ACC112 (cell line): ENCODE measurements at regions not wholly inside any gene's neighbourhood (a gene's known extent, or its start where the extent isn't known, plus 50 kb on each side); places are given as distances from the start of the nearest gene placed in this dataset.
"Not testable (repeated sequence)": the region's sequence is repeated elsewhere in the genome, so short reads cannot be mapped to it uniquely, and the experiment has no call there.

Experiments used
- H2AFZ ChIP-seq: fragments of 200-600 bp; sonication (generic); one replicate; pipeline ENCODE4 v1.6.0; 2017; ENCODE audit warnings: antibody characterized with exemption, low read length; ENCODE audit not compliant: unreplicated experiment
- H3K27ac ChIP-seq: fragments of 200-600 bp; sonication (generic); 2 replicates; pipeline ENCODE4 v1.5.1; 2014; ENCODE audit warnings: low read depth, mild to moderate bottlenecking, antibody characterized with exemption, low read length, moderate library complexity
- H3K27me3 ChIP-seq: fragments of 200-600 bp; sonication (generic); 2 replicates; pipeline ENCODE4 v1.6.1; 2014; ENCODE audit warnings: mild to moderate bottlenecking, antibody characterized with exemption, low read length, moderate library complexity, mixed read lengths; ENCODE audit not compliant: insufficient read depth
- H3K36me3 ChIP-seq: fragments of 200-600 bp; sonication (generic); 2 replicates; pipeline ENCODE4 v1.6.1; 2016; ENCODE audit warnings: mild to moderate bottlenecking, antibody characterized with exemption, low read length, moderate library complexity, mixed read lengths; ENCODE audit not compliant: insufficient read depth
- H3K4me1 ChIP-seq: fragments of 200-600 bp; sonication (generic); one replicate; pipeline ENCODE4 v1.6.1; 2016; ENCODE audit warnings: low read length, mixed read lengths; ENCODE audit not compliant: insufficient read depth, unreplicated experiment, control insufficient read depth
- H3K4me3 ChIP-seq: fragments of 200-600 bp; sonication (generic); 2 replicates; pipeline ENCODE4 v1.5.1; 2014; ENCODE audit warnings: mild to moderate bottlenecking, low read depth, low read length
- H3K79me2 ChIP-seq: fragments of 200-600 bp; sonication (generic); one replicate; pipeline ENCODE4 v1.6.0; 2016; ENCODE audit warnings: low read length; ENCODE audit not compliant: control insufficient read depth, unreplicated experiment, insufficient read depth

- peaks cover 5% of the 10 kb centered on the region; the same call in 1 of the 2 replicates for H3K27me3 ChIP-seq
- H3K36me3 ChIP-seq: no peaks in the 10 kb centered on the region
- no peak overlapping the region for H3K4me3 ChIP-seq
- no peaks in the 10 kb centered on the region for H3K4me1 ChIP-seq
- H3K79me2 ChIP-seq: no peaks in the 10 kb centered on the region
- no peak overlapping the region for H3K27ac ChIP-seq
- no peak overlapping the region for H2AFZ ChIP-seq
Observed at GRCh38 chr15:47885920-47886319, 168.6 kb downstream of the SEMA6D start.

GRCh38 chr15:47887241-47887800 lies 170.0 kb downstream of the SEMA6D start:
- H3K4me3 ChIP-seq: no peak overlapping the region
- H3K79me2 ChIP-seq: no peaks in the 10 kb centered on the region
- H2AFZ ChIP-seq: no peak overlapping the region
- no peaks in the 10 kb centered on the region for H3K36me3 ChIP-seq
- H3K27ac ChIP-seq: no peak overlapping the region
- H3K4me1 ChIP-seq: no peaks in the 10 kb centered on the region
- H3K27me3 ChIP-seq: peaks cover 10% of the 10 kb centered on the region; the same call in 1 of the 2 replicates

GRCh38 chr15:47888385-47889100 lies 171.2 kb downstream of the SEMA6D start:
- no peaks in the 10 kb centered on the region for H3K4me1 ChIP-seq
- no peak overlapping the region for H3K4me3 ChIP-seq
- no peak overlapping the region for H3K27ac ChIP-seq
- H3K36me3 ChIP-seq: no peaks in the 10 kb centered on the region
- no peak overlapping the region for H2AFZ ChIP-seq
- peaks cover 10% of the 10 kb centered on the region; the same call in 1 of the 2 replicates for H3K27me3 ChIP-seq
- H3K79me2 ChIP-seq: no peaks in the 10 kb centered on the region

GRCh38 chr15:47890397-47891150 lies 173.3 kb downstream of the SEMA6D start:
- Histone ChIP-seq H2AFZ (no peak overlapping the region), H3K27me3 (peaks cover 10% of the 10 kb centered on the region; the same call in 1 of the 2 replicates), H3K36me3 (no peaks in the 10 kb centered on the region), H3K4me1 (no peaks in the 10 kb centered on the region), H3K4me3 (no peak overlapping the region), H3K27ac (no peak overlapping the region), H3K79me2 (no peaks in the 10 kb centered on the region)

GRCh38 chr15:47897525-47897924 lies 180.2 kb downstream of the SEMA6D start:
- H3K36me3 ChIP-seq: no peaks in the 10 kb centered on the region
- no peak overlapping the region for H3K4me3 ChIP-seq
- no peak overlapping the region for H3K27ac ChIP-seq
- H2AFZ ChIP-seq: no peak overlapping the region
- H3K27me3 ChIP-seq: no peaks in the 10 kb centered on the region
- H3K4me1 ChIP-seq: no peaks in the 10 kb centered on the region
- H3K79me2 ChIP-seq: no peaks in the 10 kb centered on the region

GRCh38 chr15:47900751-47901150 lies 183.4 kb downstream of the SEMA6D start:
- Histone ChIP-seq H3K79me2 (no peaks in the 10 kb centered on the region), H2AFZ (no peak overlapping the region), H3K27me3 (no peaks in the 10 kb centered on the region), H3K4me3 (no peak overlapping the region), H3K4me1 (no peaks in the 10 kb centered on the region), H3K27ac (no peak overlapping the region), H3K36me3 (no peaks in the 10 kb centered on the region)

- no peaks in the 10 kb centered on the region for H3K36me3 ChIP-seq
- peaks cover 9% of the 10 kb centered on the region; the same call in 1 of the 2 replicates for H3K27me3 ChIP-seq
- H3K4me1 ChIP-seq: no peaks in the 10 kb centered on the region
- no peak overlapping the region for H3K27ac ChIP-seq
- H3K4me3 ChIP-seq: no peak overlapping the region
- no peak overlapping the region for H2AFZ ChIP-seq
- H3K79me2 ChIP-seq: no peaks in the 10 kb centered on the region
Observed at GRCh38 chr15:47903368-47903767, 186.1 kb downstream of the SEMA6D start.

GRCh38 chr15:47908486-47908885 lies 191.2 kb downstream of the SEMA6D start:
- Histone ChIP-seq H3K27me3 (peaks cover 9% of the 10 kb centered on the region; the same call in 1 of the 2 replicates), H3K36me3 (no peaks in the 10 kb centered on the region), H3K79me2 (no peaks in the 10 kb centered on the region), H3K27ac (no peak overlapping the region), H3K4me1 (no peaks in the 10 kb centered on the region), H3K4me3 (no peak overlapping the region), H2AFZ (no peak overlapping the region)

GRCh38 chr15:47908950-47909670 lies 191.8 kb downstream of the SEMA6D start:
- Histone ChIP-seq H3K79me2 (no peaks in the 10 kb centered on the region), H2AFZ (no peak overlapping the region), H3K36me3 (no peaks in the 10 kb centered on the region)

GRCh38 chr15:47912910-47913309 lies 195.6 kb downstream of the SEMA6D start:
- H3K27me3 ChIP-seq, H3K27ac ChIP-seq, H3K79me2 ChIP-seq, H2AFZ ChIP-seq, H3K36me3 ChIP-seq, H3K4me1 ChIP-seq, H3K4me3 ChIP-seq: not testable (repeated sequence)

More at GRCh38 chr15:47908950-47909670, 191.8 kb downstream of the SEMA6D start:
- Histone ChIP-seq H3K4me3 (no peak overlapping the region), H3K27me3 (peaks cover 9% of the 10 kb centered on the region; the same call in 1 of the 2 replicates), H3K27ac (no peak overlapping the region), H3K4me1 (no peaks in the 10 kb centered on the region)
